HG03469 (cell line): ENCODE measurements at regions not wholly inside any gene's neighbourhood (a gene's known extent, or its start where the extent isn't known, plus 50 kb on each side); places are given as distances from the start of the nearest gene placed in this dataset.
"Not testable (repeated sequence)": the region's sequence is repeated elsewhere in the genome, so short reads cannot be mapped to it uniquely, and the experiment has no call there.

Source experiments
- ATAC-seq: cut with Tn5 transposase; IDR thresholded peaks from one replicate; pipeline ENCODE4 v1.9.1; 2021; ENCODE audit warnings: mild to moderate bottlenecking, moderate library complexity, moderate number of reproducible peaks; ENCODE audit not compliant: unreplicated experiment

DNA sequence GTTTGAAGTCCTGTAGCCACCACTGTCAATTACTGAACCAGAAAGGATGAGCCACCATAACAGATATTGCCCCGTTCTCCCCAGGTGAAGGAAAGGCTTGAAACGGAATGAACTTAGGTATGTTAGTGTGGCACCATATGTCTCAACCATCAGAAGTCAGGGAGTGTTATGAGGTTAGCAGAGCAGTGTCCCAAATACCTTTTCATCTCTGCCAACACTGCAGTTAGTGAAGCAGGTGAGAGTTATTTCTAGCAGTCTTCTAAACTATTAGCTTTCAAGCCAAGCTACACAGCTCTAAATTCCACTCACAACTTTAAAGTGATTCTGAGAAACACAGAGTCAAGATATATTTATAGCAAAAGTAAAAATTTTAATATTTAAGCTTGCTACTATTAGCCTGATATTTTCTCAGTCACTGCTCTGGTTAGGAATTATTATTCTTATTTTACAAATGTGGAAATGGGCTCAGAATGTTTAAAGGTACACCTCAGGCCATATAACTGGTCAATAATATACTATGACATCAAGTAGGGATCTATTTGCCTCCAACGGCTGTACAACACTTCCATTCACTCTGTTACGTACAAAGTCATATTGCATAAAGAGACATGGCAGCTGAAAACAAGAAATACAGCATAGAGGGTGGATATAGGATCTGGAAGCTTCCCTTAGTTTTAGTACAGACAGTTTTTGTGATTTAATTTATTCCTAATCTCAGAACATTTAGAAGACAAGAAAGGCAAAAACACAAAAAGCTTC lies 1527.1 kb upstream of the PRR20A start:
- no peak for ATAC-seq

DNA sequence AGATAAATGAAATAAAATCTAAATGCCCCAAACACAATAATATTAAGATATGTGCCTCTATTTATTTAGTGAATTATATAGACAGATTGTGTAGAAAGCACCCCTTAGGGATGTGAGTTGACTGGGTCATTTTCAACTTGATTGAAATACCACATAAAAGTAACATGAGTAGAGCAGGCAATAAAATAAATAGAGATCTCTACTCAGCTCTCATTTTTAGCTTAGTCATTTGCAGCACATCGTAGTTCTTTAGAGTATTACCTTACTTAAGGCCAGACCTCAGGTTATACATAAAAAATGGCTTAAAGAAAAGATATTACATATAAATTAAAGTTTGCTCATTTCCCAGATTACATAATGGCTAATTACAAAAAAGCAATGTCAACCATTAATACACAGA lies 1525.6 kb upstream of the PRR20A start:
- ATAC-seq, result no peak

DNA sequence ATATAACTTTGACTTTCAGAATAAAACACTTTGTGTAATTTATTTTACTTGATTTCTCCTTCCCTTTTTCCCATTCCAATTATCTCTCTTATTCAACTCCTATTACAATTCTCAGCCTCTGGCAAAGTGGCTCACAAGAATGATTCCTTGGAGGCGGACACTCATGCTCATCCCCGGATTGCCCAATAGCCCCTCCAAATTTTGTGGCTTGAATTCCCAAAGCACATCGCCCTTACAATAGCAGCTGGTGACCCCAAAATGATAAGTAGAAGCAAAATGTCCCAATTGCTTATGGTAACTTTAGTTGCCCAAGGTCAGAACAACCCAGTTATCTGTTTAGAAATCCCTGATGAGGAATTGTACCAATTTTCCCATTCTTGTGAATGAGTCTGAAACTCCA lies 1523.5 kb upstream of the PRR20A start:
- ATAC-seq, result no peak

DNA sequence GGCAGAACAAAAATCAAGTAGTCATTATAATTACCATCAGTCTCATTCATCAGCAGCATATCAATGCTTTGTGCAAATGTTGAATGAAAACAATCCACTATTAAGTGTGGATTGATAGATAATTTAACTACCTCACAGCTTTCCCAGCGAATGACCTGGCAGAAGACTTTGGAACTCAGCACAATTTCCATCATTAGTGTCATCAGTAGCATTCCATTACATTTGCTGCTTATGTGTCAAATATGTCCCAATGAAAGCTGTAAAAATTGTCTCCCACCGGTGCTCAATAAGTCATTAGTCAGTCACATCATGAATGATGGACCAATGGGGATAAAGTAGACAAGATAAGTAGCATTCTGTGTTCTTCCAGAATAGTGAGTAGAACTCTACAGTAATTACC lies 1513.5 kb upstream of the PRR20A start:
- no peak for ATAC-seq

DNA sequence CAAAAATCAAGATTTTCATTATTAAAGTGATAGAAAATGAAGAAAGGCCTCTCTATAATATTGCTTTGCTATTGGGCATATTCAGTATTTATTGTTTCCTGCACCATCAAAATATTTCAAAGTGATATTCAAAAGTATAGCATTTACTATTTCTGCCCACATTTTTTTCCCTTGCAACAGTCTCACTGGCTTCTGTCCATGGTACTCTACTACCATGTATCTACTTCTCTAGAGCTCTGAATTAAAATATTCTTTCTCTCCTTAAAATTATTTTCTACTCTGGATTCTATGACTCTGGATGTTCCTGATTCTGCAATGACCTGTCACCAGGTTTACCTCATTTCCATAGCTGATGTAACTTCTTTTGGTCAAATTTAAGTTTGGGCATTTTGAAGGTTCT lies 1508.3 kb upstream of the PRR20A start:
- no peak for ATAC-seq

DNA sequence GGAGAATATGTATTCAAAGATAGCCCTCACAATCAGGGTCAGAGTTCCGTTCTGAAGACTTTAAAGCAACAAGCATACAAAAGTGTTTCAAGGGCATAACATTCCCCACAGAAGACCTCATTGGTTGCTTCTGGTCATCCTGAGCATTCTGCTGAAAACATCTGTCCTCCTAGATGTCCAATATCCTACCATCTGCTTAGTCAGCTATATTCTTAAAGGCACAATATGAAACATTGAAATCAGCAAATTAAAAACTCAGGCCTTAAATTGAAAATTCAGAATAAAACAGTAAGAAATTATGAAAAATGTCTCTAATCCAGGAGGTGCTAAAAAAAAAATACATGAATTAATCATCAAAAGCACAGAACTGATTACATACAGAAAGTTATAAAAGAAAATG lies 1491.2 kb upstream of the PRR20A start:
- no peak for ATAC-seq

DNA sequence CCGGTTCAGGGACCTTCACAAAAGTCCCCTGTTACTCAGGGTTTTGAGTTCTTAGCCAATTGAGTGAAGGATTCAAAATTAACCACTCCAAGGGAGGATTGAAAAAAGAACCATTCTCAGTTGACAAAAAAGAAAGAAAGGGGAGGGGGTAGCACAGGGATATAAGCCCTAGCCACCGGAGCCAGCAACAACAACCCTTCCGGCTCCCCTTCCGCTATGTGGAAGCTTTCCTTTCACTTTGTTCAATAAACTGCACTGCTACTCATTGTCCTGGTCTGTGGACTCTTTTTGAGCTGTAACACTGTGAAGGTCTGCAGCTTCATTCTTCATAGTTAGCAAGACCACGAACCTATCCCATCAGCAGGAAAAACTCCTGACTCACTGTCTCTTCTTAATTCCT lies 1488.1 kb upstream of the PRR20A start:
- no peak for ATAC-seq

DNA sequence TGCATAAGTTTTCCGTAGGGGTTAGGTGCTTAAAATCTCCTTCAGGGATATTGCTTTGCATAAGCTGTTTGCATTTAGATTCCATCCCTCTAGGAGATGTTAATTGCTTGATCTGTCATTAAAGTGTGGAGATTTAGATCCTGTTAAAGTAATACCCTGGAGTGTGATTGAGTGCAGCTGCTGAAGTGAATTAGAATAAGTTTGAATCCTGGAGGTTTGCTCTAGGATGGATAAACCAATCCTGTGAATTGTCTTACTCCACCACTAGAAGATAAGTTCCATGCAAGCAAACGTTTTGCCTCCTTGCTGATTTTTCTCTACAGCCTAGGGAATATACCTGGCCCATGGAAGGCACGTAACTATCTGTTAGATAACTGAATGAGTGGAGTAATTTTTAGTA lies 1487.2 kb upstream of the PRR20A start:
- ATAC-seq, result no peak

DNA sequence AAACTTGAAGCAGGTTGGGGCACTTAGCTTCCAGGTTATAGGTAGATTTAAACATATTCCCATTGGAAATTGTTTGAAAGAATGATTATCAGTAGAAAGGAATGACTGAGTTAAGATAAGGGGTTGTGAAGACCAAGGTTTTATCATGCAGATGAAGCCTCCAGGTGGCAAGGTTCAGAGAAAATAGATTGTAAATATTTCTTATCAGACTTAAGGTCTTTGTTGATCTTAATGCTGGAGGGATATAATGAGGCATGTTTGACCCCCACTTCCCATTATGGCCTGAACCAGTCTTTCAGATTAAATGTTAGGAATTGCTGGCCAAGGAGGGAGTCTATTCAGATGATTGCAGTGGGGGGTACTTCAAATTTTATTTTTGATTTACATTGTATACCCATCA lies 1486.5 kb upstream of the PRR20A start:
- no peak for ATAC-seq

DNA sequence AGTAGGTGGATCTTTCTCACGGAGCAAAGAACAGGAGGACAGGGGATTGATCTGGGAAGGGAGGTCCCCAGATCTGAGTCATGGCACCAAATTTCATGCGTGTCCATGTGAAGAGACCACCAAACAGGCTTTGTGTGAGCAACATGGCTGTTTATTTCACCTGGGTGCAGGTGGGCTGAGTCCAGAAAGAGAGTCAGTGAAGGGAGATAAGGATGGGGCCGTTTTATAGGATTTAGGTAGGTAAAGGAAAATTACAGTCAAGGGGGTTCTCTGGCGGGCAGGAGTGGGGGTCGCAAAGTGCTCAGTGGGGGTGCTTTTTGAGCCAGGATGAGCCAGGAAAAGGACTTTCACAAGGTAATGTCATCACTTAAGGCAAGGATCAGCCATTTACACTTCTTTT lies 1480.5 kb upstream of the PRR20A start:
- ATAC-seq, result not testable (repeated sequence)

DNA sequence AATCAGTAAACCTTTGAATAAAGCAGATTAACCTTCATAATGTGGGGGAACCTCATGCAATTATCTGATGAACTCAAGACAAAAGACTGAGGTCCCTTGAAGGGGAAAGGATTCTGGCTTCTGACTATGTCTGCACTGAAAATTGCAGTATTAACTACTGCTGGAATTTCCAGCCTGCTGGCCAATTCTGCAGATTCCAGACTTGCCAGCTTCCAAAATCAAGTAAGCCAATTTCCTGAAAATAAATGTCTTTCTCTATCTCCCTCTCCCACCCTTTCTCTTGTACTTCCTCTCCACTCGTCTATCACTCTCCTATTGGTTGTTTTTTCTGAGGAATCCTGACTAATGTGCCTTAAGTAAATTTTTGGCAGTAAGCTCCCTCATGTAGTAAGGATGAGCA lies 1479.9 kb upstream of the PRR20A start:
- no peak for ATAC-seq

DNA sequence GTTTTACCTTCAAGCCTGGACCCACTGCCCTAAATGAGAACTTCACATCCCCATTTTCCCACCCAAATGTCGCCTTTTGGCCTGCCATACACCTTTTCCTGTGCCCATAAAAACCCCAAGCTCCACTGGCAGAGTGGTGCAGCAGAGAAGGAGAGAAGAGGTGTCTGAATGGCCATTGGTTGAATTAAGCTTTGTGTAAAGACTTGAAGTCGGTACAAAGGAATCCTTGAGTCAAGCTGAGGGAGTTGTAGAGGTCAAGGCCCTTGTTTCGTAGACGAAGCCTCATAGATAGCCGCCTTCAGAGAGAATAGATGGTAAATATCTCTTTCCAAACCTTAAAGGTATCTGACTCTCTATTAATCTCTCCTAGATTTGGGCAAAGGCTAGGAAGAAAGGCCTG lies 1479.2 kb upstream of the PRR20A start:
- ATAC-seq, result no peak

DNA sequence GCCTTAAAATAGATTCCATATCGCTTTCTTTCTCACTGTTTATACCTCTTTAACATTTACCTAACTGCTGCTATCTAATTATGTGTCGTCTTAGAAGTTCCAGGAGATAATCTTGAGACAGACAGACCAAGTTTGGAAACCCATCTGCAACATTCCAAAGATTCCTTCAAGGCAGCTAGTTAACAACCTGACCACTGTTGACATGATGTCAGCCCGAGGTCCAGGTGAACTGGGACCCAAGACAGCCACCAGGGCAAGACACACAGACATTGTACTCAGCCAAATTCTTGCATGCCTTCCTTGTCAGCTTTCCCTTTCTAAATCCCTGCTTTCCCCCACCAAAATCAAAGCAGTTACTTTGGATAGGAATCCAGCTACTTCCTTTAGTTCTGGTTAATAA lies 1476.5 kb upstream of the PRR20A start:
- ATAC-seq, result no peak

DNA sequence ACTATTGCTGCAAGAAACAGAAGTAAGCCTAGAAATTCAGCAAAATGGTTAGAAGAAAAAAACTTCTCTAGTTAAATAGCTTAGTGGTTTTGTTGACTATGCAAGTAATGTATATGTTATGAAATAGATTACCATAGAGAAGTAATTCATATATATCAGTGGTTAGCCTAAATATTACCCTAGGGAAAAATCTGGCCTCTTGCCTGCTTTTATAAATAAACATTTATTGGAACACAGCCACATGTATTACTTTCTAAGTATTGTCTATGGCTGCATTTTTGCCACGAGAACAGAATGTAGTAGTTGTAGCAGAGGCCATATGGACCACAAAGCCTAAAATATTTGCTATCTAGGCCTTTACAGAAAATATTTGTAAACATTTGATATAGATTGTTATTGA lies 1471.7 kb upstream of the PRR20A start:
- no peak for ATAC-seq

DNA sequence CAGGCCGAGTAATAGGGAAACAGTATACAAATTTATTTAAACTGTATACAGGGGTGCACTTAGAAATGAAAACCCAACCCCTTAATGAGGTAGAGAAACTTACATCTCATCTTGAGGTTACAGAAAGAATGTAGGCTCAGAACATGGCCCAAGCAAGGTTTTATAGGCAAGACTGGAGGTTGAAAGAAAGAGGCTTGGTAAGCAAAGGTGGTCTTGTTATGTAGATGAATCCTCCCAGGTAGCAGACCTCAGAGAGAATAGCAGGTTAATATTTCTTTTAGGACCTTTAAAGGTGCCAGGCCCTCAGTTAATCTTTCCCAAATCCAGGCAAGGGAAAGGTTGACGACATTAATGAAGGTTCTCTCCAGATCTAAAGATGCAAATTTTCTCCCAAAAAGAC lies 1466.8 kb upstream of the PRR20A start:
- ATAC-seq, result no peak

DNA sequence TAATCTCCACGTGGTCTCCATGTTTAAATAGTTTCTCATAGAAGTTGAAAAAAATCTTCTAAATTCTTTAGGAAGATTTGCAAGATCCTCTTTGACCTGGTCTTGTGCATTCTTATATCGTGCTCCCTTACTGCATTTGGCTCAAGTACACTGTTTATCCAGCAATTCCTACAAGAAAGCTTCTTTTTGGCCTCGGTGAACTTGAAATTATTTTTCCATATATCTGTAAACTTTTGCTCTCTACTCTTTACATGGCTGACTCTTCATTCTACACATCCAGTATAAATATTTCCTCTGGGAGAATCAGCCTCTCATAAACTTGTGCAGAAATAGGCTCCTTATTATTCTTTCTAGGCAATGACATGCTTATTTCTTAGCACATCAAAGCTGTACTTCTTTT lies 1457.9 kb upstream of the PRR20A start:
- no peak for ATAC-seq

DNA sequence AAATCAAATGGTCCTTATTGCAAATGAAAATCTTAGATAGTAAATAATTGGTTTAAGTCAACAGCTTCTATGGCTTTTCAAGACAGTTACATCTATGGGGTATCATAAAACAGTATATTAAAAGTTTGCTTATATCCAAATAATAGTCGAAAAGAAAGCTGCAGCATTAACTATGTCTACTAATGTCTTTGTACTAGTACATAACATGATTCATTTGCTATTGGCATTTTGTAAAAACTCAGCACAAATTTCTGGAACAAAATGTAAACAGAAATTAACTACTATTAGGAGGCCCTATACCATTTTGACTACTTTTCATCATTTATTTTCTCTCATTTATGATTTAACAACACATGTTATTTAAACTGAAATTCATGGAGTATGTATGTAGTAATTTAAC lies 1435.2 kb upstream of the PRR20A start:
- no peak for ATAC-seq

DNA sequence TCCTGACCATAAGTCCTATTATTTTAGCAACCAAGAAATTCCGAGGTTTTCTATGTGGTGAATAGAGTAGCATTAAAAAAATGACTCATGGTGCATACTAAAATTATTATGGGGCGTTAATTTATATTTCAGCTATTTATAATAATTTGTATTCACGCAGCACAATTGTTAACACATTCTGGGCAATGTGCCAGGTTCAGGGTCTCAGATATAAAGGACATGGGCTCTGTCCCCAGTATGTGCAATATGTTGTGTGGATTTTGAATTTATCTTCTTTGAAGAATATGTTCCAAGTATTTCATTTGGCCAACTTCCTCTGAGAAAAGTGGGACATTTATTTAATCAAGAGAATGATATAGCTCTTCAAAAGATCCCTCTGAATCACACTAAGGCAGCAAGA lies 1434.7 kb upstream of the PRR20A start:
- no peak for ATAC-seq

DNA sequence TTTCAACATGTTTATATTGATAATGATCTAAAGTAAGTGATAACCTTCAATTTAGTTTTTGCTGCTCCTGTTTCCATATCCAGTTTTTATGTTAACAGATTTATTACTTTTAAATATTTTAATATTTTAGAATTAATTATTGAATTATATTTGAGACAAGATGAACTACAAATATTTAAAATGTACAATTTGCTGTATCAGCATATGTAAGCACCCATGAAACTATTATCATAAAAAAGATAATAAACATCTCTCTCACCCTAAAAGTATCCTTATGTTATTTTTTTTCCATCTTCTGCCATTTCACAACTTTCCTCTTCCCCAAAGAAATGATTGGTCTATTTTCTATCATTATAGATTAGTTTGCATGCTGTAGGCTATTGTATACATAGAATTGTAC lies 1426.6 kb upstream of the PRR20A start:
- ATAC-seq, result no peak

DNA sequence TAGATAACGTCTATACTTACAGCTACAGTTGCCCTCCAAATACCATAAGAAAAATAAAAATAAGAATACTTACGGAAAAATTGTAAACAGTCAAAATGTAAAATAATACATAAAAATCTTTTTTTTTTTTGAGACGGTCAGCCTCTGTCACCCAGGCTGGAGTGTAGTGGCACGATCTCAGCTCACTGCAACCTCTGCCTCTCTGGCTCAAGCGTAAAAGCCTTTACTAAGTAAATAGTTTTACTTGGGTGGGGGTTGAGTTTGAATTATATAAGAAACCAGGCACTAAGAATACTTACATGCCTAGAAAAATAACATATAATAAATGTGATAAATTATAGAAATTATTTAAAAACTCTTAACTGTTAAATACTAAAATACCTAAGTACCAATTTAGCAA lies 1413.0 kb upstream of the PRR20A start:
- no peak for ATAC-seq

DNA sequence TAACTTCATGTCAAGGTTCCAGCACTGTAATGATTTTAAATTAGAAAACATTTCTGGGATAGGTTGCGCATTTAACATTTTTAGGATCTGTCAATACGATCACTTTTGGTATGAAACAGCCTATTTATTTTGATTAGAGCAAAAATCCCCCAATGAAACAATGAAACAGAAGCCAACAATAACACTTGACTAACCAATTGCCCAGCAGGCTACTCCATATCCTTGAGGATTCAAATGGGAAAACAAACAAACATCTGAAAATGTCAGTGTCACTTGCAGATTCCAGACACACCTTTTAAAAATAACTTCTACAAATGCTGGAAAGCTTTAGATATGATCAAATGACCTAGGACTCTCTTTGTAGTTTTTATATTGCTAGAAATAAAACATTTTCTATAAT lies 1412.5 kb upstream of the PRR20A start:
- ATAC-seq, result no peak

DNA sequence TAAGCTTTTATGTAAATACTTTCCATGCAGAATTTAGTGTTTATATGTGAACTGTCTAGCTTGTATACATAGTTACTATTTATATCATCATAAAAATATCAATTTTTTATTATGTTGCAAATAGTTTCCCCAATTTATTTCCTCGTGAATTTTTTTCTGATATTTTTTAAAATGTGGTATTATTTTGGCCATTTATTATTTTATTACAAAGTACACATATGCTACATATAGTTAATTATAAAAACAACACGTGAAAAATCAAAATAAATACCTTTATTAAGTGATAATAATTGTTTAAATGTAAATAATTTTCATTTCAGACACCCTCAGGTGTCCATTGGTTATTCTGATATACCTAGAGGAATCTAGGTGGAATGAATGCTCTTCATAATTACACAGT lies 1394.9 kb upstream of the PRR20A start:
- ATAC-seq, result no peak

DNA sequence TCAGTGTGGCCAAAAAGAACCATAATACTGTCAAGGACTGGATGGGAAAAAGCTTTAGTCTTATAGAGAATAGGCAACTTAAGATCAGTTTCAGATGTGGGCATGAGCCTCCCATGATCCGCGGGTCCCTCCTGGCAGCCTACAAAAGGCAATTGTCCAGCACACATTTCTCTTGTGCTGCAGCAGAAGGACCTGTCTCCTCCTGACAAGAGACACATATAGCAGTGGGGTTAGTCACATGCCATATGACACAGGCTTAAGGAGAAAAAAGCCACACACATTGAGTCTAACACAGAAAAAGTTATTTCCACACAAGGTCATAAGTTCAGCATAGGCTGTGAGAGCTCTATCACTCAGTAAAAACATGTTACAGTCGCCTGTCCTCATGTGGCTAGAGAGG lies 1378.7 kb upstream of the PRR20A start:
- ATAC-seq, result no peak
